ENCODE measurements at regions not wholly inside any gene's neighbourhood (a gene's known extent, or its start where the extent isn't known, plus 50 kb on each side); places are given as distances from the start of the nearest gene placed in this dataset.

- no peak for FAIRE-seq
- H3K23ac ChIP-seq (ENCODE audit: insufficient read length) = no peak overlapping the region
- no peak for TF ChIP-seq SP4 (IDR thresholded peaks at IDR 0.05; ENCODE audit: low read length)
- TF ChIP-seq RFX5 (IDR thresholded peaks at IDR 0.05; ENCODE audit: borderline replicate concordance, low read depth, low read length) = no peak
- no peak for TF ChIP-seq NRF1 (IDR thresholded peaks at IDR 0.05; ENCODE audit: low read depth, low read length)
- TF ChIP-seq HDAC2 (IDR thresholded peaks at IDR 0.05; ENCODE audit: borderline replicate concordance in 1 of 2, low read depth in 2 of 2, low read length in 2 of 2) = no peak
- TF ChIP-seq KDM5A (IDR thresholded peaks at IDR 0.05; ENCODE audit: low read length) = no peak
- TF ChIP-seq POLR2A (IDR thresholded peaks at IDR 0.05; ENCODE audit: control extremely low read depth in 1 of 2, low read depth in 2 of 2, low read length in 2 of 2) = no peak
- no peak for TF ChIP-seq SIX5 (IDR thresholded peaks at IDR 0.05; ENCODE audit: low read depth, low read length)
- no peak for TF ChIP-seq BRCA1 (IDR thresholded peaks at IDR 0.05; ENCODE audit: low read depth, low read length)
- TF ChIP-seq SRF (IDR thresholded peaks at IDR 0.05; ENCODE audit: low read depth, low read length) = no peak
- no peak for TF ChIP-seq SP2 (IDR thresholded peaks at IDR 0.05; ENCODE audit: low read length)
- TF ChIP-seq NANOG (IDR thresholded peaks at IDR 0.05; ENCODE audit: insufficient read depth, low read depth, low read length, poor library complexity, severe bottlenecking) = no peak
- TF ChIP-seq TBP (IDR thresholded peaks at IDR 0.05; ENCODE audit: low read depth, low read length) = no peak
- TF ChIP-seq ATF2 (IDR thresholded peaks at IDR 0.05; ENCODE audit: low read length) = no peak
- no peak for TF ChIP-seq TAF1 (IDR thresholded peaks at IDR 0.05; ENCODE audit: low read depth, low read length)
These were observed 82.1 kb downstream of the CDC42EP3 start for GRCh38 chr2:37589298-37589697.

More at GRCh38 chr2:37589298-37589697, 82.1 kb downstream of the CDC42EP3 start:
- Histone ChIP-seq H3K27me3 (replicated peaks in 1 of 4; ENCODE audit: control insufficient read depth in 3 of 4, extremely low read depth in 1 of 4, insufficient read depth in 3 of 4, low read length in 3 of 4) (no peaks in the 10 kb centered on the region), H2BK120ac (replicated peaks; ENCODE audit: low read depth, low read length) (peak overlapping the region; percentile 66), H3K9ac (replicated peaks in 1 of 4; ENCODE audit: extremely low read depth in 1 of 4, low read depth in 3 of 4, low read length in 3 of 4) (no peak overlapping the region), H2AFZ (ENCODE audit: low read length) (no peak overlapping the region), H3K9me3 (ENCODE audit: insufficient read depth in 2 of 2, low read depth in 1 of 2, low read length in 1 of 2) (0 out of 4 replicates have a peak, but pooled peaks cover 0 to 6% of the 10 kb centered on the region in 2 experiments), H4K91ac (replicated peaks; ENCODE audit: insufficient read length, low read length) (no peak overlapping the region), H3K79me2 (ENCODE audit: control insufficient read depth in 1 of 2, insufficient read depth in 2 of 2, low read length in 2 of 2) (no peaks in the 10 kb centered on the region), H3K4me3 (ENCODE audit: extremely low read depth in 1 of 4, insufficient read depth in 2 of 4, low read depth in 3 of 4, low read length in 4 of 4) (no peak overlapping the region), H3K27ac (ENCODE audit: low read depth, low read length) (no peak overlapping the region), H4K20me1 (replicated peaks in 1 of 2; ENCODE audit: control insufficient read depth in 1 of 2, insufficient read depth in 2 of 2, low read length in 2 of 2) (no peaks in the 10 kb centered on the region), H2AK5ac (ENCODE audit: low read depth, low read length) (no peak overlapping the region), H3K4me2 (ENCODE audit: insufficient read depth in 1 of 2, low read depth in 2 of 2, low read length in 2 of 2) (no peak overlapping the region; a peak in 1 of 4 replicates), H3K4ac (replicated peaks; ENCODE audit: insufficient read length, low read depth, low read length) (no peak overlapping the region), H3K18ac (ENCODE audit: extremely low read depth, low read length) (no peak overlapping the region), H3K23me2 (ENCODE audit: low read depth, low read length) (no peaks in the 10 kb centered on the region; the same call in 1 of the 2 replicates), H3K4me1 (replicated peaks in 1 of 4; ENCODE audit: control insufficient read depth in 3 of 4, insufficient read depth in 4 of 4, low read length in 3 of 4) (peaks cover 0 to 19% (median 5%) of the 10 kb centered on the region in 4 experiments; a peak in 6 of 7 replicates), H3K14ac (ENCODE audit: insufficient read length) (no peak overlapping the region), H4K5ac (ENCODE audit: insufficient read length, low read depth, low read length) (no peak overlapping the region), H2BK5ac (ENCODE audit: low read depth, low read length) (no peak overlapping the region), H3K36me3 (ENCODE audit: control insufficient read depth in 2 of 4, insufficient read depth in 4 of 4, low read length in 3 of 4) (no peaks in the 10 kb centered on the region), H2BK15ac (ENCODE audit: low read length) (no peak overlapping the region), H2BK20ac (ENCODE audit: low read length) (no peak overlapping the region), H3K56ac (replicated peaks; ENCODE audit: insufficient read length, low read depth, low read length) (no peak overlapping the region), H4K8ac (ENCODE audit: extremely low read depth, insufficient read depth, low read length) (no peak overlapping the region), H2BK12ac (ENCODE audit: low read depth, low read length) (no peak overlapping the region), H3K79me1 (ENCODE audit: low read depth, low read length) (no peaks in the 10 kb centered on the region)
- whole genome bisulfite sequencing, 2 experiments (ENCODE audit: extremely low coverage in 1 of 2, insufficient coverage in 1 of 2, insufficient read length in 1 of 2, insufficient replicate concordance in 2 of 2, low coverage in 1 of 2, low lambda C conversion rate in 2 of 2, missing lambda C conversion rate in 1 of 2) = 82% methylated on average over 3 of the region's 3 CpGs; no CpG with 5 or more reads in 1 of the 2 experiments
- DNase-seq (ENCODE audit: low read depth in 1 of 2, low spot score in 2 of 2) = no peak
- CTCF ChIA-PET (ENCODE audit: partially characterized antibody) = interaction anchor here (1.0 to 1.5 kb wide), 2 partner anchors 44 to 288 kb away, joined by 3 to 4 read pairs; no protein-coding TSS in a partner anchor
- POLR2A ChIA-PET (ENCODE audit: partially characterized antibody) = no interaction called here

Data from H1 (cell line).